Calu3 (cell line): ENCODE measurements at regions not wholly inside any gene's neighbourhood (a gene's known extent, or its start where the extent isn't known, plus 50 kb on each side); places are given as distances from the start of the nearest gene placed in this dataset.

Experiments used
- BruUV-seq: library from RNA; stranded (reverse); fragments of 400-500 nt; replicated peaks from 2 replicates; lab custom pipeline; 2021; lab: Mats Ljungman, UMichigan
- CTCF ChIA-PET: fragments of 300-600 bp; sonication (Branson Sonifier 250); formaldehyde crosslinking; loops from one replicate; lab custom pipeline; 2022; ENCODE audit warnings: antibody characterized with exemption; lab: Charles Lee
- DNase-seq: peaks from one replicate; pipeline ENCODE4 v3.0.0; 2022
- H3K27ac Mint-ChIP-seq: one replicate; pipeline ENCODE4 v1.8.0; 2022; ENCODE audit warnings: mixed read lengths; ENCODE audit not compliant: unreplicated experiment
- H3K27me3 Mint-ChIP-seq: one replicate; pipeline ENCODE4 v1.8.0; 2022; ENCODE audit warnings: mixed read lengths; ENCODE audit not compliant: unreplicated experiment
- H3K36me3 Mint-ChIP-seq: one replicate; pipeline ENCODE4 v1.8.0; 2022; ENCODE audit warnings: mild to moderate bottlenecking, moderate library complexity, mixed read lengths; ENCODE audit not compliant: insufficient read depth, unreplicated experiment
- H3K4me1 Mint-ChIP-seq: one replicate; pipeline ENCODE4 v1.8.0; 2022; ENCODE audit warnings: mild to moderate bottlenecking, low read depth, mixed read lengths; ENCODE audit not compliant: unreplicated experiment
- H3K4me3 Mint-ChIP-seq: one replicate; pipeline ENCODE4 v1.8.0; 2022; ENCODE audit warnings: mild to moderate bottlenecking, low read depth, moderate library complexity, mixed read lengths; ENCODE audit not compliant: unreplicated experiment
- H3K9me3 Mint-ChIP-seq: one replicate; pipeline ENCODE4 v1.8.0; 2022; ENCODE audit warnings: low read depth, mixed read lengths; ENCODE audit not compliant: unreplicated experiment
- CTCF ChIP-seq: fragments of 200-600 bp; IDR thresholded peaks from one replicate; pipeline ENCODE4 v1.8.0; 2022; ENCODE audit warnings: antibody characterized with exemption; ENCODE audit not compliant: unreplicated experiment
- intact Hi-C: fragments of 100-400 bp; cut with micrococcal nuclease; formaldehyde crosslinking; loops from one replicate; pipeline ENCODE4 v1.10.0; 2022; ENCODE audit not compliant: unreplicated experiment

- CTCF ChIA-PET: no interaction called here
Observed at GRCh38 chr13:74645586-74645985, 511.4 kb upstream of the KLF12 start.

GRCh38 chr13:74644229-74644628 is 510.0 kb upstream of the KLF12 start:
- Mint-ChIP-seq H3K36me3 (no peaks in the 10 kb centered on the region), H3K27ac (no peak overlapping the region), H3K4me3 (no peak overlapping the region), H3K9me3 (no peaks in the 10 kb centered on the region), H3K4me1 (no peaks in the 10 kb centered on the region), H3K27me3 (no peaks in the 10 kb centered on the region)
- intact Hi-C loops: no loop called here
- TF ChIP-seq CTCF: no peak
- no peak for DNase-seq
- no TSS peak for BruUV-seq
- CTCF ChIA-PET: no interaction called here

More at GRCh38 chr13:74645586-74645985, 511.4 kb upstream of the KLF12 start:
- Mint-ChIP-seq H3K27ac (no peak overlapping the region), H3K4me1 (no peaks in the 10 kb centered on the region), H3K36me3 (no peaks in the 10 kb centered on the region), H3K9me3 (no peaks in the 10 kb centered on the region), H3K27me3 (no peaks in the 10 kb centered on the region), H3K4me3 (no peak overlapping the region)
- TF ChIP-seq CTCF: no peak
- intact Hi-C loops: no loop called here
- no peak for DNase-seq
- no TSS peak for BruUV-seq

GRCh38 chr13:74641586-74641985 is 507.4 kb upstream of the KLF12 start:
- no peaks in the 10 kb centered on the region for H3K36me3 Mint-ChIP-seq
- no peak for DNase-seq
- H3K27me3 Mint-ChIP-seq: no peaks in the 10 kb centered on the region
- no peaks in the 10 kb centered on the region for H3K9me3 Mint-ChIP-seq
- CTCF ChIA-PET: no interaction called here
- no peak for TF ChIP-seq CTCF
- intact Hi-C loops: no loop called here
- H3K4me3 Mint-ChIP-seq: no peak overlapping the region
- H3K27ac Mint-ChIP-seq: no peak overlapping the region
- no TSS peak for BruUV-seq
- no peaks in the 10 kb centered on the region for H3K4me1 Mint-ChIP-seq

- TF ChIP-seq CTCF: no peak
- peaks cover 2% of the 10 kb centered on the region for H3K9me3 Mint-ChIP-seq
- no peak overlapping the region for H3K27ac Mint-ChIP-seq
- no peaks in the 10 kb centered on the region for H3K4me1 Mint-ChIP-seq
- H3K27me3 Mint-ChIP-seq: no peaks in the 10 kb centered on the region
- CTCF ChIA-PET: no interaction called here
- DNase-seq: no peak
- H3K36me3 Mint-ChIP-seq: no peaks in the 10 kb centered on the region
- intact Hi-C loops: no loop called here
- BruUV-seq: no TSS peak
- H3K4me3 Mint-ChIP-seq: no peak overlapping the region
Observed at GRCh38 chr13:74633734-74634133, 499.5 kb upstream of the KLF12 start.

- Mint-ChIP-seq H3K4me3 (no peak overlapping the region), H3K27me3 (no peaks in the 10 kb centered on the region), H3K4me1 (no peaks in the 10 kb centered on the region), H3K36me3 (no peaks in the 10 kb centered on the region), H3K9me3 (peaks cover 2% of the 10 kb centered on the region), H3K27ac (no peak overlapping the region)
- no peak for DNase-seq
- no TSS peak for BruUV-seq
- intact Hi-C loops: no loop called here
- CTCF ChIA-PET: no interaction called here
- no peak for TF ChIP-seq CTCF
Observed at GRCh38 chr13:74629985-74630384, 495.8 kb upstream of the KLF12 start.
